ENCODE measurements at regions not wholly inside any gene's neighbourhood (a gene's known extent, or its start where the extent isn't known, plus 50 kb on each side); places are given as distances from the start of the nearest gene placed in this dataset.

- TF ChIP-seq CTCF (IDR thresholded peaks at IDR 0.05 in 2 of 3, conservative IDR thresholded peaks at IDR 0.05 in 1 of 3; ENCODE audit: insufficient read depth in 2 of 3, low read depth in 1 of 3, low read length in 3 of 3) (no peak), CHD2 (IDR thresholded peaks at IDR 0.05; ENCODE audit: low read depth, low read length) (no peak), FOXP1 (CRISPR knock-in tag; IDR thresholded peaks at IDR 0.05) (no peak), CHD4 (IDR thresholded peaks at IDR 0.05; ENCODE audit: insufficient read depth, insufficient replicate concordance, low read depth, low read length, poor library complexity, severe bottlenecking) (no peak), CEBPG (CRISPR knock-in tag; IDR thresholded peaks at IDR 0.05) (no peak), CEBPG (tag; conservative IDR thresholded peaks at IDR 0.05 in 1 of 2, IDR thresholded peaks at IDR 0.05 in 1 of 2) (no peak), PHF20 (IDR thresholded peaks at IDR 0.05; ENCODE audit: partially characterized antibody) (no peak), ZSCAN29 (IDR thresholded peaks at IDR 0.05) (no peak), MCM7 (IDR thresholded peaks at IDR 0.05) (no peak), CCAR2 (IDR thresholded peaks at IDR 0.05; ENCODE audit: low read depth, low read length) (no peak), SOX6 (IDR thresholded peaks at IDR 0.05) (no peak), TCFL5 (CRISPR knock-in tag; conservative IDR thresholded peaks at IDR 0.05) (no peak), KDM5B (IDR thresholded peaks at IDR 0.05; ENCODE audit: insufficient replicate concordance, low read depth, low read length) (no peak), TAF1 (IDR thresholded peaks at IDR 0.05; ENCODE audit: control insufficient read depth, extremely low read depth, insufficient read depth, low read length, severe bottlenecking) (no peak), NUFIP1 (IDR thresholded peaks at IDR 0.05; ENCODE audit: partially characterized antibody) (no peak)
- TF ChIP-seq, protein P1, sequence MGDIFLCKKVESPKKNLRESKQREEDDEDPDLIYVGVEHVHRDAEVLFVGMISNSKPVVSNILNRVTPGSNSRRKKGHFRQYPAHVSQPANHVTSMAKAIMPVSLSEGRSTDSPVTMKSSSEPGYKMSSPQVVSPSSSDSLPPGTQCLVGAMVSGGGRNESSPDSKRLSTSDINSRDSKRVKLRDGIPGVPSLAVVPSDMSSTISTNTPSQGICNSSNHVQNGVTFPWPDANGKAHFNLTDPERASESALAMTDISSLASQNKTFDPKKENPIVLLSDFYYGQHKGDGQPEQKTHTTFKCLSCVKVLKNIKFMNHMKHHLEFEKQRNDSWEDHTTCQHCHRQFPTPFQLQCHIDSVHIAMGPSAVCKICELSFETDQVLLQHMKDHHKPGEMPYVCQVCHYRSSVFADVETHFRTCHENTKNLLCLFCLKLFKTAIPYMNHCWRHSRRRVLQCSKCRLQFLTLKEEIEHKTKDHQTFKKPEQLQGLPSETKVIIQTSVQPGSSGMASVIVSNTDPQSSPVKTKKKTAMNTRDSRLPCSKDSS (IDR thresholded peaks at IDR 0.05; ENCODE audit: low read depth, partially characterized antibody): no peak
- TF ChIP-seq, protein P2, sequence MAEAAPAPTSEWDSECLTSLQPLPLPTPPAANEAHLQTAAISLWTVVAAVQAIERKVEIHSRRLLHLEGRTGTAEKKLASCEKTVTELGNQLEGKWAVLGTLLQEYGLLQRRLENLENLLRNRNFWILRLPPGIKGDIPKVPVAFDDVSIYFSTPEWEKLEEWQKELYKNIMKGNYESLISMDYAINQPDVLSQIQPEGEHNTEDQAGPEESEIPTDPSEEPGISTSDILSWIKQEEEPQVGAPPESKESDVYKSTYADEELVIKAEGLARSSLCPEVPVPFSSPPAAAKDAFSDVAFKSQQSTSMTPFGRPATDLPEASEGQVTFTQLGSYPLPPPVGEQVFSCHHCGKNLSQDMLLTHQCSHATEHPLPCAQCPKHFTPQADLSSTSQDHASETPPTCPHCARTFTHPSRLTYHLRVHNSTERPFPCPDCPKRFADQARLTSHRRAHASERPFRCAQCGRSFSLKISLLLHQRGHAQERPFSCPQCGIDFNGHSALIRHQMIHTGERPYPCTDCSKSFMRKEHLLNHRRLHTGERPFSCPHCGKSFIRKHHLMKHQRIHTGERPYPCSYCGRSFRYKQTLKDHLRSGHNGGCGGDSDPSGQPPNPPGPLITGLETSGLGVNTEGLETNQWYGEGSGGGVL (CRISPR knock-in tag; IDR thresholded peaks at IDR 0.05): no peak
Observed at GRCh38 chr11:106442032-106442431, 364.6 kb downstream of the AASDHPPT start (continued).

Measured in K562 (cell line).